ENCODE measurements at regions not wholly inside any gene's neighbourhood (a gene's known extent, or its start where the extent isn't known, plus 50 kb on each side); places are given as distances from the start of the nearest gene placed in this dataset.
"Not testable (repeated sequence)": the region's sequence is repeated elsewhere in the genome, so short reads cannot be mapped to it uniquely, and the experiment has no call there.

DNA sequence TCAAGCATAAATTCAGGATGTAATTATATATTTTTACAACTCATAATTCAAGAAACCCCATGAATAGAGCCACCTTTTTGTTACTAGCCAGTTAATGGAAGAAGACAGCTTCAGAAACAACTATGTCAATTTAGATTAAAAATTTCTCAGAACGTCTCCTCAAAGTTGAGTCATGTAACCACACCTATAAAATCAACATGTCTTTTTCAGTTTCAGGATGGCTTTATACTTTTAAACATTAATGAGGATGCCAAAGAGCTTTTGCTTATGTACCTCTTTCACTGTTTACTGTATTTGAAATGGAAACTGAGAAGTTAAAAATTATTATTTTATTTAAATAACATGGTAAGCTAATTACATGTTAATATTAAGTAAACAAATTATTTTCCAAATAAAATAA is 280.1 kb downstream of the PTH2R start:
- no peak for DNase-seq

- DNase-seq, result not testable (repeated sequence)
These were observed 281.1 kb downstream of the PTH2R start for GRCh38 chr2:208687720-208688119.

DNA sequence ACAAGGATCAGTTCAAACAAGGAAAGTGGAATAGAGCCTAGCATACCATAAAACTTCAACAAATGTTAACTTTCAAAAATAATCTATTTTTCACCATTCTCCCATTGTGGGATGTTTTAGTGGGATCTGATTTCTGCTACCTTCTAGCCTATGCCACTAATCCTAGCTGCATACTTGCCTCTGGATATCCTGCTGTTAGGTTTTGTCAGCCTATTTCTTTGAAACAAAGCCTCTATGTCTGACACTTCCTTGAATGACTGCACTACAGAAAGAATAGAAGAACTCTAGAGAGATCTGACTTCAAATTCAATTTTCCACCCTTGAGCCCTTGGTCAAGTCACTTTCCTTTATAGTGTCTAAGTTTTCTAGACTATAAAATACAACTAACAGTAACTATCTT is 291.5 kb downstream of the PTH2R start:
- no peak for DNase-seq

- no peak for DNase-seq
These were observed 301.9 kb downstream of the PTH2R start for GRCh38 chr2:208708486-208708885.

DNA sequence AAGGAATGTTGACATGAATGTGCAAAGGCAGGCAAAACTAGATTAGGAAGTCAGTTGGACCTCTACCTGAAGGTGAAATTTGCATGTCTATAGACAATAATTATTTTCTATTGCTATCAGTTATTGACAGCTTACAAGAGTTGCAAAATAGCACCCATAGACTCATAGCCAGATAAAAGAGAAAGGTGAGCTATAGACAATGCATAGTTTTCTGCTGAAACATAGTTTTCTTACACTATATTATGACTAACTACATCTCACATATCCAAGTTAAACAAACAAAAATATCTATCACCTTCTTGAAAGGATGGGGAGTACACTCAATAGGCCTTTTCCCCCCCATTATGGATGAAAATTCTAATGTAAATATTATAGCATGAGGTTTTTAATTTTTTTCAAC is 305.0 kb downstream of the PTH2R start:
- DNase-seq, result no peak

- no peak for DNase-seq
These were observed 306.6 kb downstream of the PTH2R start for GRCh38 chr2:208713066-208713745.

DNA sequence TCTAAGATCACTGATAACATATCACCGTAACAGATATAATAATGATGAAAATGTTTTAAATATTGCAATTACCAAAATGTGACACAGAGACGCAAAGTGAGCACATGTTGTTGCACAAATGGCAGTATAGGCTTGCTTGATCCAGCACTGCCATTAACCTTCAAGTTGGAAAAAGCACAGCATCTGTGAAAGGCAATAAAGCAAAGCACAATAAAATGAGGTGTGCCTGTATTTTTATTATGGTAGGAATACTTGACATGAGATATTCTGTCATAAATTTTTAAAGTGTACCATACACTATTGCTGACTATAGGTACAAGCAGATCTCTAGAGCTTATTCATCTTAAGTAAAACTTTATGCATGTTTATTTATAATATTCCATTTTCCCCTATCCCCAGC is 312.2 kb downstream of the PTH2R start:
- no peak for DNase-seq

- DNase-seq, result no peak
These were observed 316.1 kb downstream of the PTH2R start for GRCh38 chr2:208722731-208723130.

GRCh38 chr2:208725280-208725679 is 318.7 kb downstream of the PTH2R start:
- no peak for DNase-seq

GRCh38 chr2:208726242-208726641 is 319.6 kb downstream of the PTH2R start:
- DNase-seq, result no peak

DNA sequence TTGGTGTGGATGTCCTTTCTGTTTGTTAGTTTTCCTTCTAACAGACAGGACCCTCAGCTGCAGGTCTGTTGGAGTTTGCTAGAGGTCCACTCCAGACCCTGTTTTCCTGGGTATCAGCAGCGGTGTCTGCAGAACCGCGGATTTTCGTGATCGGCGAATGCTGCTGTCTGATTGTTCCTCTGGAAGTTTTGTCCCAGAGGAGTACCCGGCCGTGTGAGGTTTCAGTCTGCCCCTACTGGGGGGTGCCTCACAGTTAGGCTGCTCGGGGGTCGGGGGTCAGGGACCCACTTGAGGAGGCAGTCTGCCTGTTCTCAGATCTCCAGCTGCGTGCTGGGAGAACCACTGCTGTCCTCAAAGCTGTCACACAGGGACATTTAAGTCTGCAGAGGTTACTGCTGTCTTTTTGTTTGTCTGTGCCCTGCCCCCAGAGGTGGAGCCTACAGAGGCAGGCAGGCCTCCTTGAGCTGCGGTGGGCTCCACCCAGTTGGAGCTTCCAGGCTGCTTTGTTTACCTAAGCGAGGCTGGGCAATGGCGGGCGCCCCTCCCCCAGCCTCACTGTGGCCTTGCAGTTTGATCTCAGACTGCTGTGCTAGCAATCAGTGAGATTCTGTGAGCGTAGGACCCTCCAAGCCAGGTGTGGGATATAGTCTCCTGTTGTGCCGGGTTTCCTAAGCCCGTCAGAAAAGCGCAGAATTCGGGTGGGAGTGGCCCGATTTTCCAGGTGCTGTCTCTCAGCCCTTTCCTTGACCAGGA is 345.2 kb downstream of the PTH2R start:
- DNase-seq, result not testable (repeated sequence)

DNA sequence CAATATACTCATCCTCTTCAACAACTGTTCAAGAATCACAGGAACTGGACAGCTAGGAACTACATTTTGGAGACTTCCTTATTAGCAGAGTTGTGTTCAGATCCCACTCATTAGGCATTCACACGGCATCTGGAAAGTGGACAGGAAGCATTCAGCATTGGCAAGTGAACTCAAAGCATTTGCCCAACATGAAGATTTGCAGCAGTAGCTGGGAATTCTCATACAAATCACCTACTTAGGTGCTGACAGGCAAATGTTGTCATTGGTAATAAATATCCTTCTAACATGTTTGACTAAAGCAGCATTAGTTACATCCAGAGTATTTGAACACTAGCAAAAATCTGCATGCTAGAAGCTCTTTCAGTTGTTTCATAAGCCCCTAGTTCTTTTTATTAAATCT is 350.8 kb downstream of the PTH2R start:
- DNase-seq, result no peak

DNA sequence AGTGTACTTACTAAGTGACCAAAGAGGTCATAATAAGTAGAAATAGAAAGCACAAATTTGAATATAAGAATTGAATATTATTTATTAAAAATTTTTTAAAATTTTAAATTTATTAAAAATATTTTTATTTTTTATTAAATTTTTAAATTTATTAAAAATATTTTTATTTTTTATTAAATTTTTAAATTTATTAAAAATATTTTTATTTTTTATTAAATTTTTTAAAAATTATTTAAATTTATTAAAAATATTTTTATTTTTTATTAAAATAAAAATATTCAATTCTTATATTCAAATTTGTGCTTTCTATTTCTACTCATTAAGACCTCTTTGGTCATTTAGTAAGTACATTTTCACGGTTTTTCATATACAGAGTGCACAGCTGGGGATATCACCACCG is 366.5 kb downstream of the PTH2R start:
- not testable (repeated sequence) for DNase-seq

DNA sequence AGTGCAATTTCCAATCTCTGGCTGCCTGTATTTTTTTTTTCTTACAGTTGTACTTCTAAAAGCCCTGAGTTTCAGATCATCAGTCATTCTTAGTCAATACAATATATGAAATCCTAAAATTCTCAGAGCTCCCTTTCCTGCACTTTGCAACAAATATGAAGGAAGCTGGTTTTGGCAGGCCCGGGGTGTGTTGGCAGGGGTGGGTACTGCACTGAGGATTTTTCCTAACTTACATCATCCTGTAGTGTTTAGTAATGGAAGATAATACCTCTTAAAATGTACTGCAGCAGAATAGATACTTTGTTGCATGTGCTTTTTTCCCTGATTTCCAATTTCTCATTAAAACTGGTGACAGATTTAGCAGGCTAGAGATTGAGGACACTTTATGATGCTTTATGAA is 374.6 kb downstream of the PTH2R start:
- DNase-seq, result no peak

DNA sequence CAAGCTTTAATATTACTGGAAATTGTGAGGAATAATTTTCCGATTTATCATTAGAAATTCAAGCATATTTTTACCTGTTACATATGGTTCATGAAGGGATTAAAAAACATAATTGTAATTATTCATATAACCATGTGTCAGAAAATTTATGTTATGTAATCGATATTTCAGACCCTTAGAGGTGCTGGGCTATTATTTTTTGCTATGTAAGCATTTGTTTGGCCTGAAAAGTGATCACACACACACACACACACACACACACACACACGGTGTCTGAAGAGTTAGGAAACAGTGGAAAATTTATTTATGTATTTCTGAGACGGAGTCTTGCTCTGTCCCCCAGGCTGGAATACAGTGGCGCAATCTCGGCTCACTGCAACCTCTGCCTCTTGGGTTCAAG is 375.5 kb downstream of the PTH2R start:
- no peak for DNase-seq

DNA sequence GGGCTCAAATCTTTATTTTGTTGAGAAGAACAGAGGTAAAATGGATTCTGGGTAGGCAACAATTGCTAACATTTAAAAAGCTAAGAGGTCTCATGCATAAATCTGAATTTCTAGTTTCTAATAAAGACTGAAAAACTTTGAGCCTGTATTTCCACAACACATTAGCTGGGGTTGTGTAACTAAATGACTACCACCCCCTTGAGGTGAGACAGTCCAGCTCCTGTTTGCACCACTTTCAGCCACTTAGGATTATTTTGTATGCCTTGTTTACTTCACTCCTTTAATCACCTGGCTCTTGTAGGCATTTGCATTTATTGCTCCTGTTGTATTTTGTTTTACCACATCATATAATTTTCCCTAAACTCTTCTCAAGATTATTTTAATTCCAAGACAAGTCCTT is 376.6 kb downstream of the PTH2R start:
- no peak for DNase-seq

- DNase-seq, result not testable (repeated sequence)
These were observed 378.2 kb downstream of the PTH2R start for GRCh38 chr2:208784774-208785173.

DNA sequence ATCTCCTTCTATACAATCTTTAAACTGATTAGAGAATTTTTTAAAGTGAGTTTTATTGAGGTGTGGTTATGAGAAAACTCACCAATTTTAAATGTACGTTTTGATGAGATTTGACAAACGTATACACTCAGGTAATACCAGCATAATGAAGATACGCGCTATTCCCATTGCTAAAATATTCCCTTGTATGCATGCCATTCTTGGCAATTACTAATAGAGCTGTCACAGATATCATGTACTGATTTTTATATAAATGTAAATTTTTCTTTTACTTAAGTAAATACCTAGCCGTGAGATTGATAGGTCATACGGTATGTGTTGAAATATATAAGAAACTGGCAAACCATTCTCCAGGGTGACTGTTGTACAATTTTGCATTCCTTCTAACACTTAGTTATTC is 384.7 kb downstream of the PTH2R start:
- no peak for DNase-seq

- no peak for DNase-seq
These were observed 386.2 kb downstream of the PTH2R start for GRCh38 chr2:208792766-208793165.

DNA sequence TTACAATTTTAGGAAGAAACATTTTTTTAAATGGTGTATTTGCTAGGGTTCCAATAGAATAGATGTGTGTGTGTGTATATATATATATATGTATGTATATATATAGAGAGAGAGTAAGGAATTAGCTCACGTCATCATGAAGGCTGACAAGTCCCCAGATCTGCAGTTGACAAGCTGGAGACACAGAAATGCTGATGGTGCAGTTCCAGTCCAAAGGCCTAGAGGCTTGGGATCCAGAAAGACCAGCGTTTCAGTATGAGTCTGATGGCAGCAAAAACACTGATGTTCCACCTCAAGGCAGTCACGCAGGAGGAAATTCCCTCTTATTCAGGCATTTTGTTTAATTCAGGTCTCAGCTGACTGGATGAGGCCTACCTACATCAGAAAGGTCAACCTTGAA is 386.8 kb downstream of the PTH2R start:
- no peak for DNase-seq

DNA sequence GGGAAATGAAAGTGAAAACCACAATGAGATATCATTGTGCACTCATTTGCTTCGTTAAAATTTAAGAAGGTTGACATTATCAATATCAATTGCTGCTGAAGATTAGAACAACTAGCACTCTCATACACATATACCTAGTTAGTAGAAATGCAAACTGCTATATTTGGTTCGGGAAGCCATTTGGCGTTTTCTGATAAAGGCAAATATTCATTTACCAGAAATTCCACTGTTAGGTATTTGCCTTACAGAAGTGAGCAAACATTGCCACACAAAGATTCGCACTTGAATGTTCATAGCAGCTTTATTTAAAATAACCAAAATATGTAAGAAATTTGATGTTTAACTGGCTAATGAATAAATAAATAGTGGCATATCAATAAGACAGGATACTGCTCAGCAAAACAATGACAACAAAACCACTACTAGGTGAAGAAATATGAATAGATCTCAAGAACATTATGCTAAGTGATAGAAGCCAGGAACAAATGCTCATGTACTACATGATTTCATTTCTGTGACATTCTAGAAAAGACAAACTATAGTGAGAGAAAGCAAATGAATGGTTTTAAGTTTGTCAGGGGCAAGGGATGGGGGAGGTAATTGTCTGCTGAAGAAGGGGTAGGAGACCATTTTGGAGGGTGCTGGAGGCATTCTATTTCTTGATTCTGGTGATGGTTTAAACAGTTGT is 387.8 kb downstream of the PTH2R start:
- no peak for DNase-seq

DNA sequence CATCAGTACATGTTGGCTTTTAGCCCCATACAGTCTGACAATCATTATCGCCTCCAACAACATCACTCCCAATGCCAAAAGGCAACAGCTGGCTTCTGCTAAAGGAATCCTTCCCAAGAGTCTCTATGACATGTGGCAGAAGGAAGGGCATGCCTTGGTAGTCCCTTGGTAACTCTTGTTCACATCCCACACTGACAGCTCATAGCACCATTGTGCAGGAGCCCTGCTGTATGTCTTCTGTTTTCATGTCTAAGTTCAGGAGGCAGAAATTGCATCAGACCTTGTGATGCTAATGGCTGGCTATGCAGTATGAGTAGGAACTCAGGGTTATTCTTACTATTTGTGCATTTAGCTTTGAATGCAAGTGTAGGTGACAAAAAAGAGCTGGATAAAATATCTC is 392.1 kb downstream of the PTH2R start:
- DNase-seq, result no peak

GRCh38 chr2:208799397-208799796 is 392.8 kb downstream of the PTH2R start:
- no peak for DNase-seq

DNA sequence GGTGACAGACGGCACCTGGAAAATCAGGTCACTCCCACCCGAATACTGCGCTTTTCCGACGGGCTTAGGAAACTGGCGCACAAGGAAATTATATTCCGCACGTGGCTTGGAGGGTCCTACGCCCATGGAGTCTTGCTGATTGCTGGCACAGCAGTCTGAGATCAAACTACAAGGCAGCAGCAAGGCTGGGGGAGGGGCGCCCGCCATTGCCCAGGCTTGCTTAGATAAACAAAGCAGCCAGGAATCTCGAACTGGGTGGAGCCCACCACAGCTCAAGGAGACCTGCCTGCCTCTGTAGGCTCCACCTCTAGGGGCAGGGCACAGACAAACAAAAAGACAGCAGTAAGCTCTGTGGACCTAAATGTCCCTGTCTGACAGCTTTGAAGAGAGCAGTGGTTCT is 394.3 kb downstream of the PTH2R start:
- not testable (repeated sequence) for DNase-seq
